ENCODE measurements at regions not wholly inside any gene's neighbourhood (a gene's known extent, or its start where the extent isn't known, plus 50 kb on each side); places are given as distances from the start of the nearest gene placed in this dataset.
A peak's percentile ranks its signal among the peaks of the same experiment; 100 is the strongest.
"Not testable (repeated sequence)": the region's sequence is repeated elsewhere in the genome, so short reads cannot be mapped to it uniquely, and the experiment has no call there.

- no peak for DNase-seq
These were observed 247.7 kb upstream of the RFX3 start for GRCh38 chr9:3773362-3774060.

GRCh38 chr9:3769646-3770045 lies 243.8 kb upstream of the RFX3 start:
- DNase-seq = no peak

GRCh38 chr9:3768712-3769457 lies 243.1 kb upstream of the RFX3 start:
- DNase-seq = no peak

- DNase-seq = no peak
These were observed 242.5 kb upstream of the RFX3 start for GRCh38 chr9:3768286-3768685.

- no peak for DNase-seq
These were observed 236.3 kb upstream of the RFX3 start for GRCh38 chr9:3762076-3762475.

GRCh38 chr9:3760031-3760430 lies 234.2 kb upstream of the RFX3 start:
- DNase-seq = peak; percentile 21

GRCh38 chr9:3758816-3759576 lies 233.2 kb upstream of the RFX3 start:
- no peak for DNase-seq

GRCh38 chr9:3756071-3756470 lies 230.3 kb upstream of the RFX3 start:
- DNase-seq = no peak

GRCh38 chr9:3751125-3751758 lies 225.4 kb upstream of the RFX3 start:
- DNase-seq = peak; percentile 13

- DNase-seq = no peak
These were observed 224.5 kb upstream of the RFX3 start for GRCh38 chr9:3750321-3750720.

GRCh38 chr9:3746296-3747275 lies 220.8 kb upstream of the RFX3 start:
- no peak for DNase-seq

GRCh38 chr9:3743901-3744413 lies 218.2 kb upstream of the RFX3 start:
- no peak for DNase-seq

GRCh38 chr9:3742586-3742985 lies 216.8 kb upstream of the RFX3 start:
- DNase-seq = no peak

- no peak for DNase-seq
These were observed 215.9 kb upstream of the RFX3 start for GRCh38 chr9:3741729-3742128.

- peak; percentile 19 for DNase-seq
These were observed 215.1 kb upstream of the RFX3 start for GRCh38 chr9:3740690-3741419.

- no peak for DNase-seq
These were observed 210.4 kb upstream of the RFX3 start for GRCh38 chr9:3736161-3736560.

- no peak for DNase-seq
These were observed 209.4 kb upstream of the RFX3 start for GRCh38 chr9:3735251-3735650.

GRCh38 chr9:3733527-3734262 lies 207.9 kb upstream of the RFX3 start:
- not testable (repeated sequence) for DNase-seq

GRCh38 chr9:3733039-3733408 lies 207.2 kb upstream of the RFX3 start:
- no peak for DNase-seq

Measured in left kidney (tissue), 1 donor.